ENCODE measurements at regions not wholly inside any gene's neighbourhood (a gene's known extent, or its start where the extent isn't known, plus 50 kb on each side); places are given as distances from the start of the nearest gene placed in this dataset.

- intact Hi-C loops (cut with DNase I) = no loop called here
- WGBS, 2 donors = 75 to 82% methylated on average over 6 of the region's 6 CpGs
- TF ChIP-seq POLR2A (IDR thresholded peaks at IDR 0.05) (no peak), POLR2AphosphoS5 (IDR thresholded peaks at IDR 0.05) (no peak), CTCF (IDR thresholded peaks at IDR 0.05) (no peak), EP300 (IDR thresholded peaks at IDR 0.05) (no peak)
Measured at GRCh38 chr14:34172550-34173368, 221.9 kb upstream of the EGLN3 start.

GRCh38 chr14:34172173-34172451, 221.2 kb upstream of the EGLN3 start:
- H3K4me3 ChIP-seq = no peak overlapping the region
- intact Hi-C loops (cut with DNase I) = no loop called here
- no peaks in the 10 kb centered on the region for H3K27me3 ChIP-seq
- no peaks in the 10 kb centered on the region for H3K36me3 ChIP-seq
- DNase-seq = no peak
- TF ChIP-seq CTCF (IDR thresholded peaks at IDR 0.05) = no peak
- no peak for TF ChIP-seq POLR2AphosphoS5 (IDR thresholded peaks at IDR 0.05)
- TF ChIP-seq POLR2A (IDR thresholded peaks at IDR 0.05) = no peak
- TF ChIP-seq EP300 (IDR thresholded peaks at IDR 0.05) = no peak
- peaks cover 0 to 22% (median 18%) of the 10 kb centered on the region in 4 donors for H3K4me1 ChIP-seq
- H3K9me3 ChIP-seq = no peaks in the 10 kb centered on the region
- WGBS, 2 donors = 9 to 50% methylated on average over 1 of the region's 1 CpG
- no peak overlapping the region for H3K27ac ChIP-seq

More at GRCh38 chr14:34172550-34173368, 221.9 kb upstream of the EGLN3 start:
- H3K27me3 ChIP-seq = no peaks in the 10 kb centered on the region
- H3K4me3 ChIP-seq = no peak overlapping the region
- H3K36me3 ChIP-seq = no peaks in the 10 kb centered on the region
- peaks cover 0 to 22% (median 18%) of the 10 kb centered on the region in 4 donors for H3K4me1 ChIP-seq
- DNase-seq = no peak
- H3K9me3 ChIP-seq = no peaks in the 10 kb centered on the region
- H3K27ac ChIP-seq = no peak overlapping the region

- Histone ChIP-seq H3K27me3 (no peaks in the 10 kb centered on the region), H3K36me3 (no peaks in the 10 kb centered on the region), H3K4me3 (no peak overlapping the region), H3K27ac (no peak overlapping the region), H3K4me1 (peaks cover 0 to 22% (median 18%) of the 10 kb centered on the region in 4 donors), H3K9me3 (no peaks in the 10 kb centered on the region)
- intact Hi-C loops (cut with DNase I) = no loop called here
- TF ChIP-seq POLR2AphosphoS5 (IDR thresholded peaks at IDR 0.05) (no peak), EP300 (IDR thresholded peaks at IDR 0.05) (no peak), CTCF (IDR thresholded peaks at IDR 0.05) (no peak), POLR2A (IDR thresholded peaks at IDR 0.05) (no peak)
- DNase-seq = no peak
- 76 to 85% methylated on average over 8 of the region's 8 CpGs for WGBS, 2 donors
Measured at GRCh38 chr14:34171431-34172172, 220.7 kb upstream of the EGLN3 start.

GRCh38 chr14:34170882-34171281, 220.0 kb upstream of the EGLN3 start:
- Histone ChIP-seq H3K27me3 (no peaks in the 10 kb centered on the region), H3K4me1 (peaks cover 0 to 22% (median 18%) of the 10 kb centered on the region in 4 donors), H3K4me3 (no peak overlapping the region), H3K36me3 (no peaks in the 10 kb centered on the region), H3K27ac (no peak overlapping the region), H3K9me3 (no peaks in the 10 kb centered on the region)
- WGBS, 2 donors = 93 to 94% methylated on average over 1 of the region's 1 CpG
- TF ChIP-seq EP300 (IDR thresholded peaks at IDR 0.05) (no peak), CTCF (IDR thresholded peaks at IDR 0.05) (no peak), POLR2A (IDR thresholded peaks at IDR 0.05) (no peak), POLR2AphosphoS5 (IDR thresholded peaks at IDR 0.05) (no peak)
- DNase-seq = no peak
- intact Hi-C loops (cut with DNase I) = no loop called here
